ENCODE measurements at regions not wholly inside any gene's neighbourhood (a gene's known extent, or its start where the extent isn't known, plus 50 kb on each side); places are given as distances from the start of the nearest gene placed in this dataset.
"Not testable (repeated sequence)": the region's sequence is repeated elsewhere in the genome, so short reads cannot be mapped to it uniquely, and the experiment has no call there.

DNA sequence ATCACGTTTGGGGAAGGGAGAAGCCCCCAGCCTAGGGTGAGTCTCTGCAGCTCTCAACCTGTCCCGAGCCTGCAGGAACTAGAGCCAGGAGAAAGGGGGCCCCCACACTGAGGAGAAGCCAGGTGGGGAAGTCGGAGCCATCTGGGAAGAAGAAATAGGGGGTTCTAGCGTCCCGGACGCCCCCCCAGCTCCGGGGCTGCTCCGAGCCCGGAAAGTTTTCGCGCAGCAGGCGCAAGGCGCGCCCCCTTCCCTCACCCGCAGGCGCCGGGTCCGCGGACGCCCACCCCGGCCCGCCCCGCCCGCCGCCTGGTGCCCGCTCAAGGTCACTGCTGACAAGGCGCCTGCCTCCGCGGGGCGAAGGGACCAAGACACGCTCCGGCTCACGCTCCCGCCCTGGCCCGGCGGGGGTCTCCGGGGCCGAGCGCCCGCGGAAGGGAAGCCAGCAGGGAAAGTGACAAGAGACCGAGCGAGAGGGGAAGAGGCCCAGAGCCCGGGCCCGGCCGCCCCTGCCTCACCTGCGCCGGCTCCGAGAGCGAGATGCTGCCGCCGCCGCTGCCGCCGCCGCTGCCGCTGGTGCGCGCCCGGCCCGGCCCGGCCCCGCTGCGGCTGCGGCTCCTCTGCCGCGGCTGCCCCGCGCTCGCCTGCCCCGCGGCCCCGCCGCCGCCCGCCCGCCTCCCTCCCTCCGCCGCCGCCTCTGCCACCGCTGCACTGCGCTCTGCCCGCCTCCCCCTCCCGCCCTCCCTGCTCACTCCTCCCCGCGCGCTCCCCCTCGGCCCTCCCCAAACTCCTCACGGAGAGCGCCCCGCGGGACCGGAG lies 108.4 kb upstream of the SLC6A11 start:
- no peak for DNase-seq

DNA sequence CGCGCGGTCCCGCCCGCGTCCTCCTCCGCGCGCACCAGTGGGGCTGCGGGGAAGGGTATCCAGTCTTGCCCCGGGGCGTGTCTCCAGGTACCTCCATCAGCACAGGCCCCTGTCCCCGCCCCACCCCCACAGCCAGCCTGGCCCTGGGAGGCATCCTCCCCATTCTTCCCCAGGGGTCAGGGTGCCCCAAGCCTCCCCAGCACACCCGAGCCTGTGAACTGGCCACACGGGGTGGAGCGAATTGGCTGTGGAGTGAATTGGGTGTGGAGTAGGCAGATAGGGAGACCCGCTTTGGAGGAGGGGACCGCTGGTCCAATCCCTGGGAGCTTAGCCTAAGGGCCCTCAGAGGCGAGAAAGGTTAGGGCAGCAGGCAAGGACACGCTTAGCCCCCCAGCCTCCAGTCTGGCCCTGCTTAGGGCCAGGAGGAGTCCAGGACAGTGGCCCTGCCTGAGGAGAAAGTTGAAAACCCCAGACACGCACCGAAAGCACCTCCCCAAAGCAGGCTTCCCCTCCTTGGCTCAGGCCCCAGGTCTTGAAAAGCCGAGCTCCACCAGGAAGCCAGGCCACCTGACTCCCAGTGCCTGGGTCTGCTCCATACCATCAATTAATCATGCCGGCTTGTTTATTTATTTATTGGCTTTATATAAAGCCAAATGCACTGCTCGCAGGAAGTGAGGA lies 107.7 kb upstream of the SLC6A11 start:
- DNase-seq: no peak

DNA sequence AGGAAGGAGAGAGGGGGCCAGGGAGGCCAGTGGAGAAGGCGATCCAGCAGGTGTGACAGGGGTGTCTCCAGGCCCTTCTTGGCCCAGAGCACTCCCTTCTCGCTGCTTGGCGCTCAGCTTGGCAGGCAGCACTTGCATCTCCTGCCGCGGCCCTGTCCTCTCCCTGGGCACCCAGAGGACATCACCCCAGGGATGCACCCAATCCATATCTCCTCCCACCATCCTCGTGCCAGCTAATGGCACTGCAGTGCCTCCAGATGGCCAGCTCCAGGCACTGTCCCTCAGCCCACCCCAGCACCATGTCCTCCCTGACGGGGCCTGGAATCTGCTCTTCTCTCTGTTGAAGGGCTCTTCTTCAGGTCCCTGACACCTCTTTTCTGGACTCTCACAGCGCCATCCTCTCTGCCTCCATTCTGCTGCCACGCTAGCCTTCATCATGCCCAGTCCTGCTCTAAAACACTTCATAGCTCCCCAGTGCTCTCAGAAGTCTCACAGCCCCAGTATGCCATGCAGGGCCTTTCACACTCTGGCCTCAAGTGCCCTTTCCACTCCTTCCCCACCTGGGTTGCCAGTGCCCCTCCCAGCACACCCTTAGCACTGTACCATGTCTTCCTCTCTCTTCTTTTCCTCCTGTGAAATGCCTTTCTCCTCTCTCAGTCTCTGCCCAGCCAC lies 106.8 kb upstream of the SLC6A11 start:
- DNase-seq: no peak

DNA sequence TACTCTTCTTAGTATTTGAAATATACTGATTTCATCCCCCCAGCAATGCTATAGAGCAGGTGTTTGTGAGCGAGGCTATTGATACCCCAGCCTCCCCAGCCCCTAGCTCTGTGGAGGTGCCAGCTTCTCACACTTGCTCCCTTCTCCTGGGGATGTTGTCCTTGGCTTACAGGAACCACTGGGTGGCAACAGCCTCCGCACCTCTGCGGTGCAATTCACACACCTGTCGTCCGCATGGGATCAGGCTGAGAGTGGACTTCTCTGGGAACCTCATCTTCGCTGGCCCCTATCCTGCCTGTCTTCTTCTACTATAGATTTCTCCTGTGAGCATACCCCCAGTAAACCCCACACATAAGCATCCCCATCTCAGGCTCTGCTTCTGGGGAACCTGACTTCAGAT lies 103.9 kb upstream of the SLC6A11 start:
- no peak for DNase-seq

DNA sequence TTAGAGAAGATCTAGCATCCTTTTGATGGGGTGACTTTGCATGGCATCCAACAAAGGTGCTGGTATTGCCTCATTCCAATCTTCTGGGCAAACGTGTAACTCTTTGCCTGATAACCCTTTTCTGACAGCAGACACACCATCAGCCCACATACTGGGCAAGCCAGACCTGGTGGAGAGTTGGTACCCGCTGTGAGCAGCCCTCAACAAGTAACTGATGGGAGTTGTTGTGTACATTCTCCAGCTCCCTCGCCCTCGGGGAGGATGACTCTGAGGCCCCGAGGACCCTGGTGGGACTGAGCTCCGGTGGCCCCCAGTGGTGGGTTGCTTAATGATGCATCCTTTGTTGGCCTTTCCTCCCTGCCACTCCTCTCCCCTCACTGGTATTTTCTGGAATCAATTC lies 102.4 kb upstream of the SLC6A11 start:
- DNase-seq: no peak

DNA sequence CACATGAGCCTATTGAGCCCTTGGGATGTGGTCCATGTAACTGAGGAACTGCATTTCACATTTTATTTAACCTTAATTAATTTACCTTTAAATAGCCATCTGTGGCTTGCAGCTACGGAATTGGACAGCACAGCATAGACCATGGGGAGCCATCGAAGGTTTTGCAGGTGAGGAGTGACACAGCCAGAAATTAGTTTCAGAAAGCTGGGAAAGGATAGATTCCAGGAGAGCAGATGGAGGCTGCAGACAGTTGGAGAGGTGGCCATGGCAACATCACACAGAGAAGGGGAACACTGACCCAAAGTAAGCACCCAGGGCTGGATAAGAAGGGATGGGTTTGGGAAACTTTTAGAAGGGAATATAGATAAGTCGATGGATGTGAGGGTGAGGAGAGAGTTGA lies 100.1 kb upstream of the SLC6A11 start:
- DNase-seq: no peak

DNA sequence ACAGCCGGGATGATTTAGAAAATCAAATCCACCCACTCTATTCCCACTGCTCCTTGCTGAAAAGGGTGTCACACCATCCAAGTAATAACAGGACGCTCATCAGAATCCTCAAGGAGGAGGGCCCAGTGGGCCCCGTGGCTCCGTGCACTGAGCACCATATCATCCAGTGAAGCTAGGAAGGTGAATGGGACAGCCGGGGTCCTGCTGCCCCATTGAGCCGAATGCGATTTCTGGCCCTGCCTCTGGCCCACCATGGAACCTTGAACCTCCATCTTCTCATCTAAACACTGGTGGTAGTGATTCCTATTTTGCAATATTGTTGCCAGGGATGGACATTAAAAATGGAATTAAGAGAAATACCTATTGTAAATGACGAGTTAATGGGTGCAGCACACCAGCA lies 99.1 kb upstream of the SLC6A11 start:
- DNase-seq: no peak

DNA sequence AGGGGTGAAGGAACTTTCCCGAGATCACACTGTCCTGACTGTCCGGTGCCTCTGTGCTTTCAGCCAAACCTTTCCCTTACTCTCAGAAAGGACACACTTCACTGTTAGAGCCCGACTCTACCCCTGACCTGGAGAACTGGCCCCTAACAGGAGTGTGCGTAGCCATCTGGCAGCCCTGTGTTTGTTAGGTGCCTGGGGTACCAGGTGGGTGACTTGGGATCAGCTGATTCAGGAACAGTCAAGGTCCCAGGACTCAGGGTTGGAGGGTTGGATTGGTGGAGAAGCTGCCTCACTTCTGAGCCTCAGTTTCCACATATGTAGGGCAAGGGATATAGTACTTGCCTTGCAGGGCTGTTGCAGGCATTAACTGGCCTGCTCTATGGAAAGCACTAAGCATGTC lies 98.3 kb upstream of the SLC6A11 start:
- no peak for DNase-seq

DNA sequence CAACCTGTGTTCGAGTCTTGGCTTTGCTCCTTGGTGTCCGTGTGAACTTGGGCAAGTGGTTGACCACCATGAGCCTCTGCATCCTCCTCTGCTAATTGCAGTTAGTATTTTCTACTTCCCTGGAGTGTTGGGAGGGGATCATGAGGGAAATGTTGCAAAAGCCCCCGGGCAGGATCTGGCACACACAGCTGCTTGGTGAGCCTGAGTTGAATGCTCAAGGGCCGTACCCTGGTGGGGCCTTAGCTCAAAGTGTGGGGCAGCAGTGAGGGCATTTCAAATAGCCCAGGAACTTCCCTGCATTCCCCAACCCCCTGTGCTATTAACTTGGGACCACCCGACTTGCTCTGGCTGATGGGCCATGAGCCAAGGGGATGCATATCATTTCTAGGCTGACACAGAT lies 94.9 kb upstream of the SLC6A11 start:
- no peak for DNase-seq

DNA sequence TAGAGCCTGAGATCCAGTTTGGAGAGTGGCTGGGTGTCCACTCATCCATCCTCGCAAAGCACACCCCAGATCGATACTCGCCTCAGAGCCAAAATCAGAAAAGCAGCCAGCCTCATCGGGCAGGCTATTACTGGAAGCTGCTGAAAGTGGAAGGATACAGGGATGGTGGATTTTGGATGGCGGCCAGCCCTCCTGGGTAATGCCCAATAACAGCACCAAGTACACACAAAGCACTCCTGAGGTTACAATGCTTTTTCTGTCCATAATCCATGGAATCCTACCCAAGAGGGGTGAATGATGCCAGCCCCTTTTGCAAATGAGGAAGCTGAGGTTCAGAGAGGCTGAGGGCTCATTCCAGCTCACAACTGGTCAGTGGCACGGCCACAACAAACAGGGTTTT lies 93.1 kb upstream of the SLC6A11 start:
- DNase-seq: no peak

DNA sequence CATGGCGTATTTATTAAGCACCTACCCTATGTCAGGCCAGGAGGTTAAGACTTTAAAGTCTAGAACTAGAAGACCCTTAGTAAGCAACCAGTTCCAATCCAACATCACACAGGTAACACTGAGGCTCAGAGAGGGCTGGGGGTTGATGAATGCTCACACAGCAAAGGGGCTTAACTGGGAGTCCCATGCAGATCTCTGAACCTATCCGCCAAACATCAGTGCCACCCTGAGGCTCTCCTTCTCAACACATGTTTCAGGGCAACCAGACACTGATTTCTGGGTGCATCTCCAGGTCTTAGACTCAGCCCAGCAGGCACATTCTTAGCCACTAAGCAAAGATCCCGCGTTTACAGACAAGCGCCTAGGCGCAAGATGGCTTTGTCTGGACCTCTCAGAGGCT lies 92.0 kb upstream of the SLC6A11 start:
- DNase-seq: no peak

DNA sequence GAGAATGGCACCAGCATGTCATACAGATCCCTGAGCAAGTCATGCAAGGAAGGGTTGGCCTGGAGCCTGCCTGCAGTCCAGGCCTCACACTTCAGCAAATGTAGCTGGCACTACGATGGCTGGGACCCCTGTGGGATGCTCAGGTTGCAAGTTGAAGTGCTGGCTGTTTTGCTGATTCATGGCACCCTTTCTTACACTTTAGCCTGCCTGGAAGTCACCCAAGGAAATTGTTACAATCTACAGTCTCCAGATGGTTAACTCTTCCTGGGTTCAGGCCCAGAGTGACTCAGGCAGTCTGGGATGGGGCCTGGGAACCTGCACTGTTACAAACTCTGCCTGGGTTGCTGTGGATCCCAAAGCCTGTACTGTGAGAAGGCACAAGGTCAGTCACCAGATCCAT lies 91.0 kb upstream of the SLC6A11 start:
- no peak for DNase-seq

DNA sequence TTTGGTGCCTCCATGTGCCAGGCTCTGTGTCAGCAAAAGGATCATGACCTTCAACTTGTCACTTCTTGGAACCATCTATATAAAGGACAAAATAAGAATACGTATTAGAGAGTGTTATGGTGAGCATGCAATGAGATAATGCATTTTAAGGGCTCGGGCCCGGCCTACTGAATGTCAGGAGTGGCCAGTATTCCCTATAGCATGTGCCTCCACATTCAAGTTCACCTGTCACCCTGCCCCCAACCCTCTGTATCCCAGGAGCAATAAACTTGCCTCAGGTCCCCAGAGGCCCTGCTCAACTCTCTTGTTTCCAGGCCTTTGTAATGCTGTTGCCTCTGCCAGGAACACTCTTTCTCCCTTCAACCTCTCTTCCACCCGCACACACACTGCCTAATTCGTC lies 90.2 kb upstream of the SLC6A11 start:
- no peak for DNase-seq

DNA sequence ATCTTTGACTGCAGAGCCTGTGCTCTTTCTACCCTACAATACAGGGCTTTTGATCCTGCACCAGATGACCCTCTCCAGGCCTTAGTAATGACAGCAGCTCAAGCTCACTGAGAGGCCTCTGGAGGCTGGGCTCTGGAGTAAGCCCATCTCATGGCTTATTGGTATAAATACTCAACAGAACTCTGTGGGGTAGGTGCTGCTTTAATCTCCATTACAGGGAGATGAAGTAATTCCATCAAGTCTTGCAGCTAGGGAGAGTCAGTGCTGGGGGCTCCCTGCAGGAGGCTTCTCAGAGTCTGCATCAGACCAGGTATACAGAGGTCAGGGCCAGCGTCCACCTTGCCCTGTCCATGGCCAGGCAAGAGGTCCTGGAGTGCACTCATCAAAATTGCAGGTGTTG lies 89.2 kb upstream of the SLC6A11 start:
- no peak for DNase-seq

DNA sequence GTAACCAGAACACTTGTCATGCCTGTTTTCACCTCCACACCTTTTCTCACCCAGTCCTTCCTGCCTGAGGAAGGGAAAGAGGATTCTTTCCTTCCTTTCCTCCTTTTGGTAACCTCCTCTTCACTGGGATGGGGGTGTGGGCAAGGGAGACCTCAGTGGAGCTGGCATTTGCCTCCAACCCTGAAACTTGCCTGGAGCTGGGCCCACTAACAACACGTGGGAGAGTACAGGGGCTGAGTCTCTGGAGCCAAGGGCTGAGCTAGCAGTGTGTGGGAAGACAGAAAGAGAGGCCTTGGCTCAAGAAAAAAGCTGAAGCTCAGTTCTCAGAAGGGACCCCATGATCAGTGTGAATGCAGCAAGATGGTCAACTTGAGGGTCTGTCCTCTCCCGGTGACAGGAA lies 86.6 kb upstream of the SLC6A11 start:
- no peak for DNase-seq

DNA sequence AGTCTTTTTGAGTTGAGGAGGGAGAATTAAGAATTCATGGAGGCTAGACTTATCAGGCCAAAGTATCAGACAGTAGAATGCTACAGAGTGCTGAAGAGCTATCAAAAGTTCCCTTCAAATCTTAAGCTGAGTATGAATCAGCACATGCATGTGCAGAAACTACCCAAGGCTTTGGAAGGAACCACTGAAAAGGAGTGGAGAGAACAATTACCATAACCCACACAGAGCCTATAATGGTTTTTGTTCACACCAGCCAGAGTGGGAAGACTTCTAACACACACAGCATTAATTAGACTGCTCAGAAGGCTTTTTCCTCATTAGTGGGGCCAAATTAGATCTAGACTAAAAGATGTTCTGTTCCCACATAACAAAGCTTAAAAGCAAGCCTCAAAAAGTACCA lies 83.7 kb upstream of the SLC6A11 start:
- no peak for DNase-seq

DNA sequence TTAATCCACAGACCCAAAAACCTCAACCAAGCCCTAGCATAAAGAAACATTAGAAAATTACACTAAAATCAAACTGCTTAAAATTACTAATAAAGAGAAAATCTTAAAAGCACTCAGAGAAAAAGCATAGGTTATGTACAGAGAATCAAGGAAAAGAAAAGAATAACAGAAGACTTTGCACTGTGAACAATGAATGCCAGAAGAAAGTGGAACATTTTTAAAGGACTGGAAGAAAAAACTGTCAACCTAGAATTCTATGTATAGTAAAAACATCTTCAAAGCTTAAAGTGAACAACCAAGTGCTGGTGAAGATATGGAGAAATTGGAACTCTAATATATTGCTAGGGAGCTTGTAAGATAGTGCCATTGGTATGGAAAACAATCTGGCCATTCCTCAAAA lies 82.7 kb upstream of the SLC6A11 start:
- DNase-seq: no peak

DNA sequence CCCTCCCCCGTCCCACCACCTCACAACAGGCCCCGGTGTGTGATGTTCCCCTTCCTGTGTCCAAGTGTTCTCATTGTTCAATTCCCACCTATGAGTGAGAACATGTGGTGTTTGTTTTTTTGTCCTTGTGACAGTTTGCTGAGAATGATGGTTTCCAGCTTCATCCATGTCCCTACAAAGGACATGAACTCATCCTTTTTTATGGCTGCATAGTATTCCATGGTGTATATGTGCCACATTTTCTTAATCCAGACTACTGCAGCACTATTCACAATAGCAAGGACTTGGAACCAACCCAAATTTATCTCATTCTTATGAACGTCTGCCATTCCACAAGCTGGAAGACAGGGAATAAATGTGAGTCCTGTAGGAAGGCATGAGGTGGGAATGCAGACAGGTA lies 79.6 kb upstream of the SLC6A11 start:
- not testable (repeated sequence) for DNase-seq

DNA sequence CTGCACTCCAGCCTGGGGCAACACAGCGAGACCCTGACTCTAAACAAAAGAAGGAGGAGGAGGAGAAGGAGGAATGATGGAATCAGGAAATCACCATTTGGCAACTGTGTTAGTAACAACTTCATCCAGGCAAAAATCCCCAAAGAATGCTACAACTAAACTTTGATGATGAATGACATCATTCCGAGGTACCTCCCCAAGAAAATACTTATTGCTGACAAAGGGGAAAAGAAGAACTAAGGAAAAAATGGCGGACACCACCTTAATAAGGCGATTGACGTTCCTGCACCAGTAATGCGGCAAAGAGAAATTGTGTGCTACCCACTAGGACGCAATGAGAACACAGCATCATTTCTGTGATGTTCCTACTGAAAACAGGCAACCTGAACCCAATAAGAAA lies 78.2 kb upstream of the SLC6A11 start:
- no peak for DNase-seq

DNA sequence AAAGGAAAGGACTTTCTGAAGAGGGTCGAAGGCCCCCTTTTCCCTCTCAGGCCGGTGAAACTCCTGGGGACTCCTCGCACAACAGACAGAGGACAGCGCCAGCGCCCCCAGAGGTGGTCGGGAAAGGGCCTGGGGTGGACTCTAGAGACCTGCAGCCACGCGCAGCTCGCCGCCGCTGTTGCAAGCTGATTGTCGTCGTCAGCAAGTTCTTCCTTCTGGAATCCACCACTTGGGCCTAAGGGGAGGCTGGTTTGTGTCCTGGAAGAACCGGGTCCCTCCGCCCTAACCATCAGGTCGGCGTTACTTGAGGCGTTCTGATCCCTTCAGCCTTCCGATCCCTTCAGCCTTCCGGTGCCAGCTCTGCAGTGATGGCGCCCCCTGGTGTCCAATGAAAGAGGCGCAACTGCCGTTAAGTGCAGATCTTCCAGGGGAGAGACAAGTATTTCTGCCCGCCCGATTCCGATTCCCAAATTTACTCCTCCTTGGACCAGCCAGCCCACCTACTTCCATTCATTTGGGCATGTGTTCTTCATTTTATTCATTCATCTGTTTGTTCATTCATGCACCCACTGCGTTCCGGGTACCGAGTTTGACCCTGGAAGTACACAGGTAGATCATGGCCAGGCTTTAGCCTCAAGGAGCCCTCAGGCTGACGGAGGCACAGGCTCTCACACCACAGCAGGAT lies 77.2 kb upstream of the SLC6A11 start:
- DNase-seq: peak; percentile 77

DNA sequence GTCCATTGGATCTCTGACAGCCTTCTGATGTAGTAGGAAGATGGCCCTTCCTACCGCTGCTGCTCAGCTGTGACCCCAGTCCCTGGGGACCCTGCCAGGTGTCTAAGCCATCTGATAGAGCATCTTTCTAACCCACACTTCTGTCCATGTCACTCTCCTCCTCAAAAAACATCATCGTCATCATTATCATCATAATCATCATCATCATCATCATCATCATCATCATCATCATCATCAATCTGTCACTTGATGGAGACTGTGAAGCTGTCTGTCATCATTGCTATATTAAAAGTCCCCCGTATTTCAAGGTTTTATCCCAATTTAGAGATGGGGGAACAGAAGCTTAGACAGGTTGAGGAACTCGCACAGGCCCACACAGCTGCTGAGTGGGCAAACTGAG lies 75.1 kb upstream of the SLC6A11 start:
- DNase-seq: no peak

DNA sequence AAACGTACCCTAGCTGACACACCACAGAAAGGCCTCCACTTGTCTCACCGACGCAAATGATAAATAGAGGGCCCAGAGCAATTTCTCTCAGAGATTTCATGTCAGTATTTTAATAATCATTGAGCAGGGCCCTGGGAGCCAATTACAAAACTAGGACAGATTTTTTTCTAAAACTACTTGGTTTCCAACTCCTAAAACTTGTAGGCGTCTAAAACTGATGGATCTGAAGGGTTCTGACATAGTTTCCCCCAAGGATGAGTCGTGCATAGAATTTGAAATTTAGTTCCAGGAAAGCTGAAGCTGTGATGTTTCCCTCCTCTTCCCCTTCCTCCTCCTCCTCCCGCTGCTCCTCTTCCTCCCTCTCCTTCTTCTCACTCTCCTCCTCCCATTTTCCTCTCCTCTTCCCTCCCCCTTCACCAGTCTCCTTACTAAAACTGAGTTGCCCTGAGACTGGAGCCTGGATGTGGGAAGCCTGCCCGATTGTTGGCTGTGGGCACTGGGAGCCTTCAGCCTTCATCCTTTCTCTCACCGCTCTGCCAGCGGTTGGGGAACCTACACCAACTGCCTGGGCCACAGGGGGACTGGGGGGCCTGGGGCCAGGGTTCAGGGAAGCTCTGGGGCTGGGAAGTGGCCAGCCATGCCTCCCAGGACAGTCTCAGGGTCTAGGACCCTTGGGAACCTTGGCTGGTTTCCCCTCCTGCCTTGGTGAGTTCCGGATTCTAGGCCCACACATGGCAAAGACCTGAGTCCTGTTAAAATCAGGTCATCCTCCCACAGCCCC lies 73.9 kb upstream of the SLC6A11 start:
- no peak for DNase-seq
